HG02798 (cell line): ENCODE measurements at regions not wholly inside any gene's neighbourhood (a gene's known extent, or its start where the extent isn't known, plus 50 kb on each side); places are given as distances from the start of the nearest gene placed in this dataset.

Experiments used
- ATAC-seq: cut with Tn5 transposase; IDR thresholded peaks from one replicate; pipeline ENCODE4 v1.9.1; 2021; ENCODE audit warnings: mild to moderate bottlenecking; ENCODE audit not compliant: unreplicated experiment, poor library complexity

GRCh38 chr5:73395256-73395655, 53.3 kb downstream of the FOXD1 start:
- ATAC-seq: no peak

- no peak for ATAC-seq
Observed at GRCh38 chr5:73394610-73395009, 54.0 kb downstream of the FOXD1 start.

- ATAC-seq: no peak
Observed at GRCh38 chr5:73393611-73394489, 54.7 kb downstream of the FOXD1 start.

GRCh38 chr5:73392775-73393174, 55.8 kb downstream of the FOXD1 start:
- no peak for ATAC-seq

GRCh38 chr5:73391441-73391881, 57.1 kb downstream of the FOXD1 start:
- ATAC-seq: no peak

- ATAC-seq: no peak
Observed at GRCh38 chr5:73390972-73391371, 57.6 kb downstream of the FOXD1 start.

GRCh38 chr5:73388740-73389139, 59.8 kb downstream of the FOXD1 start:
- ATAC-seq: no peak

GRCh38 chr5:73388306-73388684, 60.3 kb downstream of the FOXD1 start:
- ATAC-seq: no peak

- peak; percentile 95 for ATAC-seq
Observed at GRCh38 chr5:73387601-73388305, 60.8 kb downstream of the FOXD1 start.

- peak; percentile 44 for ATAC-seq
Observed at GRCh38 chr5:73387149-73387591, 61.4 kb downstream of the FOXD1 start.

GRCh38 chr5:73384861-73385260, 63.7 kb downstream of the FOXD1 start:
- ATAC-seq: no peak

GRCh38 chr5:73382401-73382740, 66.2 kb downstream of the FOXD1 start:
- ATAC-seq: no peak

- ATAC-seq: no peak
Observed at GRCh38 chr5:73381590-73382400, 66.8 kb downstream of the FOXD1 start.

- no peak for ATAC-seq
Observed at GRCh38 chr5:73380710-73381589, 67.6 kb downstream of the FOXD1 start.

GRCh38 chr5:73380041-73380440, 68.5 kb downstream of the FOXD1 start:
- no peak for ATAC-seq

GRCh38 chr5:73379435-73379834, 69.1 kb downstream of the FOXD1 start:
- ATAC-seq: no peak

- no peak for ATAC-seq
Observed at GRCh38 chr5:73378765-73379164, 69.8 kb downstream of the FOXD1 start.

- no peak for ATAC-seq
Observed at GRCh38 chr5:73378070-73378469, 70.5 kb downstream of the FOXD1 start.

GRCh38 chr5:73376618-73377170, 71.9 kb downstream of the FOXD1 start:
- no peak for ATAC-seq

GRCh38 chr5:73375949-73376348, 72.6 kb downstream of the FOXD1 start:
- no peak for ATAC-seq
